CD4-positive, alpha-beta memory T cell (primary cell): ENCODE measurements at regions not wholly inside any gene's neighbourhood (a gene's known extent, or its start where the extent isn't known, plus 50 kb on each side); places are given as distances from the start of the nearest gene placed in this dataset.

Source experiments
- CTCF ChIA-PET: fragments of 350-600 bp; sonication (Branson Sonifier 250); formaldehyde crosslinking; loops from one replicate; lab custom pipeline; 2021; ENCODE audit warnings: inconsistent platforms; ENCODE audit not compliant: partially characterized antibody; lab: Charles Lee
- POLR2A ChIA-PET: fragments of 350-600 bp; sonication (Branson Sonifier 250); formaldehyde crosslinking; loops from one replicate; lab custom pipeline; 2021; ENCODE audit not compliant: partially characterized antibody; lab: Charles Lee
- DNase-seq, 5 donors: peaks; one replicate each; pipeline versions ENCODE4 v3.0.0 to v3.0.0-alpha.2; 2020 to 2022; ENCODE audit warnings: mixed read lengths in 1 of 5
- H3K27ac ChIP-seq: one replicate; pipeline ENCODE4 v1.7.0; 2013; ENCODE audit warnings: low read depth, low read length
- H3K27me3 ChIP-seq: 2 replicates; pipeline ENCODE4 v1.7.0; 2013; ENCODE audit warnings: mild to moderate bottlenecking, low read length, moderate library complexity; ENCODE audit not compliant: insufficient read depth
- H3K36me3 ChIP-seq: 2 replicates; pipeline ENCODE4 v1.7.0; 2013; ENCODE audit warnings: mild to moderate bottlenecking, low read length, moderate library complexity; ENCODE audit not compliant: insufficient read depth
- H3K4me1 ChIP-seq: 2 replicates; pipeline ENCODE4 v1.7.0; 2013; ENCODE audit warnings: mild to moderate bottlenecking, low read length, moderate library complexity; ENCODE audit not compliant: insufficient read depth
- H3K4me3 ChIP-seq, 2 donors: one replicate each; pipeline ENCODE4 v1.7.0; 2013; ENCODE audit warnings: low read length in 2 of 2, mild to moderate bottlenecking in 1 of 2
- H3K9me3 ChIP-seq, 2 donors: one replicate each; pipeline ENCODE4 v1.7.0; 2013; ENCODE audit warnings: low read length in 2 of 2, control low read depth in 1 of 2; ENCODE audit not compliant: control insufficient read depth in 1 of 2
- H3K27ac Mint-ChIP-seq, 7 donors: one replicate each; pipeline ENCODE4 v1.8.0; 2020 to 2021; ENCODE audit warnings: mixed read lengths in 7 of 7, mild to moderate bottlenecking in 6 of 7, inconsistent platforms in 3 of 7, moderate library complexity in 3 of 7
- H3K27me3 Mint-ChIP-seq, 2 donors: one replicate each; pipeline ENCODE4 v1.8.0; 2020 to 2021; ENCODE audit warnings: mixed read lengths in 2 of 2
- H3K36me3 Mint-ChIP-seq, 2 donors: one replicate each; pipeline ENCODE4 v1.8.0; 2020 to 2021; ENCODE audit warnings: mixed read lengths in 2 of 2, inconsistent platforms in 1 of 2, mild to moderate bottlenecking in 1 of 2
- H3K4me1 Mint-ChIP-seq, 4 donors: one replicate each; pipeline ENCODE4 v1.8.0; 2020 to 2021; ENCODE audit warnings: mixed read lengths in 4 of 4, mild to moderate bottlenecking in 1 of 4
- H3K4me3 Mint-ChIP-seq, 8 donors: one replicate each; pipeline ENCODE4 v1.8.0; 2020 to 2021; ENCODE audit warnings: mixed read lengths in 8 of 8, mild to moderate bottlenecking in 7 of 8, moderate library complexity in 6 of 8, inconsistent platforms in 3 of 8
- H3K9me3 Mint-ChIP-seq, 8 donors: one replicate each; pipeline ENCODE4 v1.8.0; 2020 to 2021; ENCODE audit warnings: mixed read lengths in 8 of 8, mild to moderate bottlenecking in 5 of 8, inconsistent platforms in 3 of 8, moderate library complexity in 1 of 8
- intact Hi-C: fragments of 100-400 bp; cut with micrococcal nuclease; formaldehyde crosslinking; loops from one replicate; pipeline ENCODE4 v1.15.1; 2023

GRCh38 chrX:46407036-46407752 lies 138.0 kb downstream of the ZNF674 start:
- Histone ChIP-seq H3K27me3 (no peaks in the 10 kb centered on the region), H3K9me3 (no peaks in the 10 kb centered on the region), H3K4me1 (no peaks in the 10 kb centered on the region), H3K4me3 (no peak overlapping the region), H3K36me3 (no peaks in the 10 kb centered on the region), H3K27ac (no peak overlapping the region)
- DNase-seq: no peak
- Mint-ChIP-seq H3K27ac (peak overlapping the region in 1 of 7 donors; percentile 82), H3K36me3 (no peaks in the 10 kb centered on the region), H3K4me1 (peaks cover 0 to 4% (median 0%) of the 10 kb centered on the region in 4 donors), H3K27me3 (no peaks in the 10 kb centered on the region), H3K4me3 (no peak overlapping the region), H3K9me3 (peaks cover 0 to under 1% (median 0%) of the 10 kb centered on the region in 8 donors)
- ChIA-PET CTCF (interaction anchor here (1.1 to 2.7 kb wide), 3 partner anchors 9 to 1086 kb away, joined by 3 to 13 read pairs (median 8); no protein-coding TSS in a partner anchor), POLR2A (no interaction called here)
- intact Hi-C loops: no loop called here

GRCh38 chrX:46404774-46405173 lies 140.4 kb downstream of the ZNF674 start:
- Histone ChIP-seq H3K4me3 (no peak overlapping the region), H3K4me1 (no peaks in the 10 kb centered on the region), H3K9me3 (no peaks in the 10 kb centered on the region), H3K27ac (no peak overlapping the region), H3K36me3 (no peaks in the 10 kb centered on the region), H3K27me3 (no peaks in the 10 kb centered on the region)
- ChIA-PET POLR2A (no interaction called here), CTCF (interaction anchor here (1.7 kb wide), 1 partner anchor 603 kb away, joined by 3 read pairs; no protein-coding TSS in a partner anchor)
- H3K27ac Mint-ChIP-seq: no peak overlapping the region
- no peaks in the 10 kb centered on the region for H3K36me3 Mint-ChIP-seq
- no peak for DNase-seq
- intact Hi-C loops: no loop called here
- H3K4me3 Mint-ChIP-seq: no peak overlapping the region
- peaks cover 0 to 4% (median 0%) of the 10 kb centered on the region in 8 donors for H3K9me3 Mint-ChIP-seq
- H3K27me3 Mint-ChIP-seq: no peaks in the 10 kb centered on the region
- H3K4me1 Mint-ChIP-seq: peaks cover 0 to 4% (median 0%) of the 10 kb centered on the region in 4 donors

- intact Hi-C loops: no loop called here
- Mint-ChIP-seq H3K4me3 (no peak overlapping the region), H3K9me3 (peaks cover 0 to 4% (median under 1%) of the 10 kb centered on the region in 8 donors), H3K4me1 (no peaks in the 10 kb centered on the region), H3K36me3 (no peaks in the 10 kb centered on the region), H3K27me3 (no peaks in the 10 kb centered on the region), H3K27ac (no peak overlapping the region)
- POLR2A ChIA-PET: no interaction called here
- Histone ChIP-seq H3K9me3 (no peaks in the 10 kb centered on the region), H3K27me3 (no peaks in the 10 kb centered on the region), H3K4me1 (no peaks in the 10 kb centered on the region), H3K4me3 (no peak overlapping the region), H3K27ac (no peak overlapping the region), H3K36me3 (no peaks in the 10 kb centered on the region)
- no peak for DNase-seq
- CTCF ChIA-PET: no interaction called here
Measured at GRCh38 chrX:46400530-46401443, 144.4 kb downstream of the ZNF674 start.

DNA sequence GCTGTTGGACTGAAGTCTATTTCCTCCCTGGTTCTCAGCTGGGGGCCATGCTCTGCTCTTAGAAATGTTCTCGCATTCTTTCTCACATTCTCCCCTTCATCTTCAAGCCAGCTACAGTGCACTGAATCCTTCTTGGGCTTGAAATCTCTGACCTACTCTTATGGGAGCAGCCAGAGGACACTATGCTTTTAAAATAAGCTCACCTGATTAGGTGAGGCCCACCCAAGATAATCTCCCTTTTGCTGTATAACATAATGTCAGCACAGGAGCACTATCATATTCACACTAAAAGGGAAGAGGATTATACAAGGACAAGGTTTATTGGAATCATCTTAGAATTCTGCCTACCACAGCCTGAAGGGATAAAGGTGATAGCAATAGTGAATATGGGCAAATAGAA lies 146.3 kb downstream of the ZNF674 start:
- intact Hi-C loops: no loop called here
- no peaks in the 10 kb centered on the region for H3K4me1 Mint-ChIP-seq
- no peaks in the 10 kb centered on the region for H3K36me3 ChIP-seq
- H3K27ac ChIP-seq: no peak overlapping the region
- no peaks in the 10 kb centered on the region for H3K36me3 Mint-ChIP-seq
- H3K27me3 ChIP-seq: no peaks in the 10 kb centered on the region
- H3K9me3 ChIP-seq: no peaks in the 10 kb centered on the region
- H3K4me1 ChIP-seq: no peaks in the 10 kb centered on the region
- no peak overlapping the region for H3K4me3 ChIP-seq
- peaks cover 0 to 4% (median under 1%) of the 10 kb centered on the region in 8 donors for H3K9me3 Mint-ChIP-seq
- DNase-seq: no peak
- no peak overlapping the region for H3K4me3 Mint-ChIP-seq
- CTCF ChIA-PET: interaction anchor here (2.9 kb wide), 1 partner anchor 9 kb away, joined by 13 read pairs; no protein-coding TSS in a partner anchor
- POLR2A ChIA-PET: no interaction called here
- no peak overlapping the region for H3K27ac Mint-ChIP-seq
- no peaks in the 10 kb centered on the region for H3K27me3 Mint-ChIP-seq

- intact Hi-C loops: no loop called here
- no peak for DNase-seq
- POLR2A ChIA-PET: no interaction called here
- no peak overlapping the region for H3K27ac Mint-ChIP-seq
- no peaks in the 10 kb centered on the region for H3K36me3 Mint-ChIP-seq
- H3K36me3 ChIP-seq: no peaks in the 10 kb centered on the region
- H3K27ac ChIP-seq: no peak overlapping the region
- CTCF ChIA-PET: interaction anchor here (2.9 kb wide), 1 partner anchor 10 kb away, joined by 13 read pairs; no protein-coding TSS in a partner anchor
- H3K4me1 Mint-ChIP-seq: no peaks in the 10 kb centered on the region
- no peaks in the 10 kb centered on the region for H3K9me3 ChIP-seq
- peaks cover 0 to 4% (median under 1%) of the 10 kb centered on the region in 8 donors for H3K9me3 Mint-ChIP-seq
- no peaks in the 10 kb centered on the region for H3K27me3 ChIP-seq
- no peak overlapping the region for H3K4me3 ChIP-seq
- no peaks in the 10 kb centered on the region for H3K4me1 ChIP-seq
- H3K4me3 Mint-ChIP-seq: no peak overlapping the region
- H3K27me3 Mint-ChIP-seq: no peaks in the 10 kb centered on the region
Measured at GRCh38 chrX:46398126-46398525, 147.1 kb downstream of the ZNF674 start.

DNA sequence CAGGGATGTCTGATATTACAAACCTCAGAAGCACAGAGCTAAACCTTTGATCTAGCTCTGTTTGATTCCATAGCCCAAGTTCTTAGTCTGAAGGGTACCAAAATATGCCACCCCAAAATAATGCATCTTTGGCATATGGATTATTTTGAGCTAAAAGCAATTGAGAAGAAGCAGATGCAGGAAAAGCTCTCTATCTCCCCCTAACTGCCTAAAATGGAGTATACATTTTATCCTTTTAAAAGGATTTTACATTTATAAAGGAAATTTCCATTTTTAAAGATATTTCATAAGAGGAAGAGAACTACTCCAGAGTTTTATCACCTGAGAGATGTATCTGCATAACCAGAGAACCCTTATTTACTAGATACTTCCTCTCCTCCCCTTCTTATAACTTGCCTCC lies 158.7 kb downstream of the ZNF674 start:
- Mint-ChIP-seq H3K27ac (no peak overlapping the region), H3K27me3 (peaks cover 0 to 1% of the 10 kb centered on the region in 2 donors), H3K36me3 (no peaks in the 10 kb centered on the region), H3K4me1 (no peaks in the 10 kb centered on the region), H3K9me3 (peaks cover 0 to 6% (median 2%) of the 10 kb centered on the region in 8 donors), H3K4me3 (no peak overlapping the region)
- CTCF ChIA-PET: interaction anchor here (1.0 to 1.3 kb wide), 5 partner anchors 22 to 872 kb away, joined by 3 to 4 read pairs (median 3); no protein-coding TSS in a partner anchor
- Histone ChIP-seq H3K27me3 (no peaks in the 10 kb centered on the region), H3K4me3 (no peak overlapping the region), H3K4me1 (no peaks in the 10 kb centered on the region), H3K9me3 (no peaks in the 10 kb centered on the region), H3K27ac (no peak overlapping the region), H3K36me3 (no peaks in the 10 kb centered on the region)
- no peak for DNase-seq
- intact Hi-C loops: no loop called here
- POLR2A ChIA-PET: no interaction called here

DNA sequence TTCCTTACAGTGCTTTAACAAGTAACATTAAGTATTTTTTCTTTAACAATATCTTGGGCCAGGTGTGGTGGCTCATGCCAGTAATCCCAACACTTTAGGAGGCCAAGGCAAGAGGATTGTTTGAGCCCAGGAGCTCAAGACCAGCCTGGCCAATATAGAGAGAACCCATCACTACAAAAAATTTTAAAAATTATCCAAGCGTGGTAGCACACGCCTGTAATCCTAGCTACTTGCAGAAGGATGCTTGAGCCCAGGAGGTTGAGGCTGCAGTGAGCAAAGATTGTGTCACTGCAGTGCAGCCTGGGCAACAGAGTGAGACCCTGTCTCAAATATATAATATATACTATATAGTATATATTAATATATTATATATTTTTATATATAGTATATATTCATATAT lies 162.2 kb downstream of the ZNF674 start:
- H3K27ac ChIP-seq: no peak overlapping the region
- no peak overlapping the region for H3K27ac Mint-ChIP-seq
- H3K4me1 Mint-ChIP-seq: no peaks in the 10 kb centered on the region
- H3K4me1 ChIP-seq: no peaks in the 10 kb centered on the region
- H3K4me3 Mint-ChIP-seq: no peak overlapping the region
- DNase-seq: no peak
- H3K27me3 ChIP-seq: no peaks in the 10 kb centered on the region
- no peaks in the 10 kb centered on the region for H3K9me3 ChIP-seq
- no peak overlapping the region for H3K4me3 ChIP-seq
- H3K9me3 Mint-ChIP-seq: no peaks in the 10 kb centered on the region
- H3K36me3 Mint-ChIP-seq: no peaks in the 10 kb centered on the region
- intact Hi-C loops: no loop called here
- H3K36me3 ChIP-seq: no peaks in the 10 kb centered on the region
- peaks cover 0 to under 1% of the 10 kb centered on the region in 2 donors for H3K27me3 Mint-ChIP-seq
- POLR2A ChIA-PET: no interaction called here
- CTCF ChIA-PET: no interaction called here
